ENCODE measurements at regions not wholly inside any gene's neighbourhood (a gene's known extent, or its start where the extent isn't known, plus 50 kb on each side); places are given as distances from the start of the nearest gene placed in this dataset.
A peak's percentile ranks its signal among the peaks of the same experiment; 100 is the strongest.

- Histone ChIP-seq H3K9ac (replicated peaks in 1 of 4; ENCODE audit: extremely low read depth in 1 of 4, low read depth in 3 of 4, low read length in 3 of 4) (no peak overlapping the region), H3K9me3 (ENCODE audit: insufficient read depth in 2 of 2, low read depth in 1 of 2, low read length in 1 of 2) (no peaks in the 10 kb centered on the region), H3K18ac (ENCODE audit: extremely low read depth, low read length) (no peak overlapping the region), H2BK5ac (ENCODE audit: low read depth, low read length) (no peak overlapping the region), H3K56ac (replicated peaks; ENCODE audit: insufficient read length, low read depth, low read length) (no peak overlapping the region), H3K27me3 (replicated peaks in 1 of 4; ENCODE audit: control insufficient read depth in 3 of 4, extremely low read depth in 1 of 4, insufficient read depth in 3 of 4, low read length in 3 of 4) (no peaks in the 10 kb centered on the region), H3K4me2 (ENCODE audit: insufficient read depth in 1 of 2, low read depth in 2 of 2, low read length in 2 of 2) (no peak overlapping the region), H3K23ac (ENCODE audit: insufficient read length) (no peak overlapping the region), H2BK120ac (replicated peaks; ENCODE audit: low read depth, low read length) (no peak overlapping the region), H2AK5ac (ENCODE audit: low read depth, low read length) (no peak overlapping the region), H2BK20ac (ENCODE audit: low read length) (no peak overlapping the region), H3K36me3 (ENCODE audit: control insufficient read depth in 2 of 4, insufficient read depth in 4 of 4, low read length in 3 of 4) (no peaks in the 10 kb centered on the region), H3K79me2 (ENCODE audit: control insufficient read depth in 1 of 2, insufficient read depth in 2 of 2, low read length in 2 of 2) (no peaks in the 10 kb centered on the region), H3K23me2 (ENCODE audit: low read depth, low read length) (no peaks in the 10 kb centered on the region), H3K14ac (ENCODE audit: insufficient read length) (no peak overlapping the region), H2BK12ac (ENCODE audit: low read depth, low read length) (no peak overlapping the region), H3K27ac (ENCODE audit: low read depth, low read length) (no peak overlapping the region), H2BK15ac (ENCODE audit: low read length) (no peak overlapping the region), H3K4me1 (replicated peaks in 1 of 4; ENCODE audit: control insufficient read depth in 3 of 4, insufficient read depth in 4 of 4, low read length in 3 of 4) (peaks cover 0 to 6% (median 0%) of the 10 kb centered on the region in 4 experiments; a peak in 2 of 7 replicates), H4K8ac (ENCODE audit: extremely low read depth, insufficient read depth, low read length) (no peak overlapping the region), H4K20me1 (replicated peaks in 1 of 2; ENCODE audit: control insufficient read depth in 1 of 2, insufficient read depth in 2 of 2, low read length in 2 of 2) (no peaks in the 10 kb centered on the region), H3K4ac (replicated peaks; ENCODE audit: insufficient read length, low read depth, low read length) (peak overlapping the region; percentile 80), H4K91ac (replicated peaks; ENCODE audit: insufficient read length, low read length) (no peak overlapping the region), H3K4me3 (ENCODE audit: extremely low read depth in 1 of 4, insufficient read depth in 2 of 4, low read depth in 3 of 4, low read length in 4 of 4) (no peak overlapping the region), H2AFZ (ENCODE audit: low read length) (no peak overlapping the region), H3K79me1 (ENCODE audit: low read depth, low read length) (no peaks in the 10 kb centered on the region), H4K5ac (ENCODE audit: insufficient read length, low read depth, low read length) (no peak overlapping the region)
- ChIA-PET CTCF (ENCODE audit: partially characterized antibody) (no interaction called here), POLR2A (ENCODE audit: partially characterized antibody) (no interaction called here)
- DNase-seq (ENCODE audit: low read depth in 1 of 2, low spot score in 2 of 2) (no peak), FAIRE-seq (no peak)
- WGBS, 2 experiments (ENCODE audit: extremely low coverage in 1 of 2, insufficient coverage in 1 of 2, insufficient read length in 1 of 2, insufficient replicate concordance in 2 of 2, low coverage in 1 of 2, low lambda C conversion rate in 2 of 2, missing lambda C conversion rate in 1 of 2) = 75% methylated on average over 1 of the region's 1 CpG; no CpG with 5 or more reads in 1 of the 2 experiments
- TF ChIP-seq CHD1 (IDR thresholded peaks at IDR 0.05; ENCODE audit: low read depth, low read length) (no peak), SP2 (IDR thresholded peaks at IDR 0.05; ENCODE audit: low read length) (no peak), RXRA (IDR thresholded peaks at IDR 0.05; ENCODE audit: insufficient read depth, low read depth, low read length) (no peak), POLR2AphosphoS5 (IDR thresholded peaks at IDR 0.05; ENCODE audit: low read depth, low read length) (no peak), HDAC2 (IDR thresholded peaks at IDR 0.05; ENCODE audit: borderline replicate concordance in 1 of 2, low read depth in 2 of 2, low read length in 2 of 2) (no peak), NRF1 (IDR thresholded peaks at IDR 0.05; ENCODE audit: low read depth, low read length) (no peak), E2F6 (IDR thresholded peaks at IDR 0.05) (no peak), CTCF (IDR thresholded peaks at IDR 0.05; ENCODE audit: control extremely low read depth in 1 of 3, insufficient read depth in 1 of 3, low read depth in 1 of 3, low read length in 3 of 3) (no peak)
Observed at GRCh38 chr1:173302366-173302765, 95.2 kb upstream of the TNFSF4 start.

Data from H1 (cell line).